Gastrocnemius medialis (tissue), 4 donors: ENCODE measurements at regions not wholly inside any gene's neighbourhood (a gene's known extent, or its start where the extent isn't known, plus 50 kb on each side); places are given as distances from the start of the nearest gene placed in this dataset.

Source experiments
- CTCF ChIP-seq, 5 experiments: fragments of 450-650 bp in 3 of 5; fragments of 200-600 bp in 2 of 5; sonication (generic) in 2 of 5; IDR thresholded peaks in 4 of 5; conservative IDR thresholded peaks in 1 of 5; 1 replicate in 4 of 5; 2 replicates in 1 of 5; pipeline ENCODE4 v1.5.1; 2016 to 2019; ENCODE audit warnings: antibody characterized with exemption in 5 of 5, mild to moderate bottlenecking in 3 of 5, moderate library complexity in 3 of 5
- POLR2A ChIP-seq, 2 donors: fragments of 450-650 bp; IDR thresholded peaks; one replicate each; pipeline ENCODE4 v1.6.1; 2017; ENCODE audit warnings: antibody characterized with exemption in 2 of 2, mild to moderate bottlenecking in 2 of 2, moderate library complexity in 2 of 2

GRCh38 chr2:45319683-45320455, 291.2 kb downstream of the SRBD1 start:
- TF ChIP-seq CTCF (IDR thresholded peaks at IDR 0.05 in 4 of 5, conservative IDR thresholded peaks at IDR 0.05 in 1 of 5), result no peak
- no peak for TF ChIP-seq POLR2A (IDR thresholded peaks at IDR 0.05)
